Panc1 (cell line): ENCODE measurements at regions not wholly inside any gene's neighbourhood (a gene's known extent, or its start where the extent isn't known, plus 50 kb on each side); places are given as distances from the start of the nearest gene placed in this dataset.

Experiments used
- ATAC-seq: fragments of 200-7000 bp; cut with Tn5 transposase; 2 replicates; pipeline ENCODE4 v1.9.1; 2020; ENCODE audit warnings: mild to moderate bottlenecking, moderate library complexity
- BruUV-seq: library from RNA; stranded (reverse); fragments of 400-500 nt; replicated peaks from 2 replicates; lab custom pipeline; 2021; lab: Mats Ljungman, UMichigan
- CTCF ChIA-PET: fragments of 300-600 bp; sonication (Branson Sonifier 250); formaldehyde crosslinking; loops from one replicate; lab custom pipeline; 2022; ENCODE audit warnings: antibody characterized with exemption; lab: Charles Lee
- POLR2A ChIA-PET: fragments of 300-600 bp; sonication (Branson Sonifier 250); formaldehyde crosslinking; loops from one replicate; lab custom pipeline; 2022; ENCODE audit warnings: antibody characterized with exemption; lab: Charles Lee
- DNase-seq: peaks from one replicate; pipeline ENCODE4 v3.0.0-alpha.2; 2010; ENCODE audit warnings: low read depth, low spot score
- H3K27ac ChIP-seq: 2 replicates; pipeline ENCODE4 v1.5.1; 2011; ENCODE audit warnings: mild to moderate bottlenecking, low read length, inconsistent platforms
- H3K27me3 ChIP-seq: fragments of 200-500 bp; sonication (Bioruptor generic); 2 replicates; pipeline ENCODE4 v1.6.0; 2014; ENCODE audit warnings: low read length, inconsistent platforms; ENCODE audit not compliant: control insufficient read depth, insufficient read depth
- H3K36me3 ChIP-seq: fragments of 200-500 bp; sonication (Bioruptor generic); 2 replicates; pipeline ENCODE4 v1.5.1; 2014; ENCODE audit warnings: inconsistent platforms, mild to moderate bottlenecking, low read length, moderate library complexity; ENCODE audit not compliant: control insufficient read depth, insufficient read depth
- H3K4me1 ChIP-seq: 2 replicates; pipeline ENCODE4 v1.5.1; 2011; ENCODE audit warnings: inconsistent platforms, mild to moderate bottlenecking, low read length, moderate library complexity; ENCODE audit not compliant: control insufficient read depth, insufficient read depth
- H3K4me3 ChIP-seq, 2 experiments: 2 replicates each; pipeline ENCODE4 v1.5.1; 2011 to 2012; ENCODE audit warnings: low read depth in 2 of 2, low read length in 2 of 2, mild to moderate bottlenecking in 2 of 2, inconsistent platforms in 1 of 2, moderate library complexity in 1 of 2
- H3K9me3 ChIP-seq: fragments of 200-500 bp; sonication (Bioruptor generic); 2 replicates; pipeline ENCODE4 v1.5.1; 2014; ENCODE audit warnings: low read depth, mild to moderate bottlenecking, inconsistent platforms, low read length, moderate library complexity; ENCODE audit not compliant: control insufficient read depth, insufficient read depth
- CTCF ChIP-seq: fragments of 450-650 bp; IDR thresholded peaks from 2 replicates; pipeline ENCODE4 v1.5.1; 2017; ENCODE audit warnings: mild to moderate bottlenecking
- POLR2AphosphoS5 ChIP-seq: IDR thresholded peaks from 2 replicates; pipeline ENCODE4 v1.6.1; 2012; ENCODE audit warnings: mild to moderate bottlenecking, low read depth, low read length, moderate library complexity
- REST ChIP-seq, 2 experiments: IDR thresholded peaks; 2 replicates each; pipeline ENCODE4 v1.6.1; 2011 to 2012; ENCODE audit warnings: low read depth in 2 of 2, control low read depth in 1 of 2, low read length in 1 of 2, mild to moderate bottlenecking in 1 of 2, moderate library complexity in 1 of 2; ENCODE audit not compliant: insufficient read depth in 1 of 2
- SIN3A ChIP-seq: IDR thresholded peaks from 2 replicates; pipeline ENCODE4 v1.6.1; 2012; ENCODE audit warnings: low read depth, mild to moderate bottlenecking, low read length, moderate library complexity, borderline replicate concordance; ENCODE audit not compliant: insufficient read depth
- in situ Hi-C: cut with HindIII; loops from 2 replicates; pipeline ENCODE4 v1.10.0; 2016; ENCODE audit warnings: low sequenced_read_pairs, low pct_unique_long_range_greater_than_20kb
- intact Hi-C: fragments of 100-400 bp; cut with micrococcal nuclease; formaldehyde crosslinking; loops from one replicate; pipeline ENCODE4 v1.10.0; 2022; ENCODE audit not compliant: unreplicated experiment

GRCh38 chr6:90435207-90435899 lies 138.7 kb upstream of the BACH2 start:
- in situ Hi-C loops: no loop called here
- TF ChIP-seq CTCF: no peak
- no peak for TF ChIP-seq REST (IDR thresholded peaks at IDR 0.05; ENCODE audit: insufficient read depth in 1 of 2, low read depth in 2 of 2, low read length in 1 of 2)
- TF ChIP-seq SIN3A: no peak
- TF ChIP-seq POLR2AphosphoS5: no peak
- intact Hi-C loops: no loop called here

GRCh38 chr6:90434094-90434493 lies 137.5 kb upstream of the BACH2 start:
- H3K36me3 ChIP-seq: no peaks in the 10 kb centered on the region
- H3K4me3 ChIP-seq: no peak overlapping the region
- ATAC-seq (no peak), DNase-seq (no peak)
- TF ChIP-seq CTCF: 0 out of 2 replicates have a peak, but pooled peaks have one; percentile 11
- TF ChIP-seq POLR2AphosphoS5: no peak
- intact Hi-C loops: no loop called here
- CTCF ChIA-PET: no interaction called here
- no TSS peak for BruUV-seq
- H3K27me3 ChIP-seq: no peaks in the 10 kb centered on the region
- in situ Hi-C loops: no loop called here
- H3K9me3 ChIP-seq: peaks cover 7% of the 10 kb centered on the region; the same call in 1 of the 2 replicates
- H3K4me1 ChIP-seq: no peaks in the 10 kb centered on the region
- POLR2A ChIA-PET: no interaction called here
- no peak overlapping the region for H3K27ac ChIP-seq

More at GRCh38 chr6:90435207-90435899, 138.7 kb upstream of the BACH2 start:
- DNase-seq: no peak
- no peak overlapping the region for H3K27ac ChIP-seq
- H3K4me1 ChIP-seq: no peaks in the 10 kb centered on the region
- H3K27me3 ChIP-seq: no peaks in the 10 kb centered on the region
- H3K36me3 ChIP-seq: no peaks in the 10 kb centered on the region
- no peak overlapping the region for H3K4me3 ChIP-seq
- POLR2A ChIA-PET: no interaction called here
- no TSS peak for BruUV-seq
- H3K9me3 ChIP-seq: no peaks in the 10 kb centered on the region; the same call in 1 of the 2 replicates
- CTCF ChIA-PET: interaction anchor here (0.6 to 0.7 kb wide), 2 partner anchors 50 to 63 kb away, joined by 3 to 5 read pairs; no protein-coding TSS in a partner anchor
- no peak for ATAC-seq
